ENCODE measurements at regions not wholly inside any gene's neighbourhood (a gene's known extent, or its start where the extent isn't known, plus 50 kb on each side); places are given as distances from the start of the nearest gene placed in this dataset.

- TF ChIP-seq CTCF (IDR thresholded peaks at IDR 0.05) (no peak), POLR2A (IDR thresholded peaks at IDR 0.05) (no peak)
Observed at GRCh38 chr7:131026297-131027000, 292.4 kb upstream of the KLF14 start.
